ENCODE measurements at regions not wholly inside any gene's neighbourhood (a gene's known extent, or its start where the extent isn't known, plus 50 kb on each side); places are given as distances from the start of the nearest gene placed in this dataset.

GRCh38 chrX:9320940-9321339 lies 143.9 kb upstream of the TBL1X start:
- Histone ChIP-seq H3K9me3 (no peaks in the 10 kb centered on the region), H3K4me3 (no peak overlapping the region), H3K27ac (no peak overlapping the region), H3K4me1 (peaks cover 0 to 8% of the 10 kb centered on the region in 2 donors), H3K36me3 (no peaks in the 10 kb centered on the region), H3K27me3 (no peaks in the 10 kb centered on the region)
- ATAC-seq (peak; percentile 88), DNase-seq (peak in 1 of 4 donors; percentile 19)
- no peak for TF ChIP-seq CTCF (IDR thresholded peaks at IDR 0.05)
- intact Hi-C loops (cut with DNase I) = no loop called here

GRCh38 chrX:9324676-9325075 lies 140.2 kb upstream of the TBL1X start:
- H3K4me1 ChIP-seq = no peaks in the 10 kb centered on the region
- intact Hi-C loops (cut with DNase I) = no loop called here
- no peak overlapping the region for H3K4me3 ChIP-seq
- no peaks in the 10 kb centered on the region for H3K9me3 ChIP-seq
- ATAC-seq (no peak), DNase-seq (no peak)
- no peak for TF ChIP-seq CTCF (IDR thresholded peaks at IDR 0.05)
- no peaks in the 10 kb centered on the region for H3K27me3 ChIP-seq
- H3K36me3 ChIP-seq = no peaks in the 10 kb centered on the region
- no peak overlapping the region for H3K27ac ChIP-seq

- no peaks in the 10 kb centered on the region for H3K9me3 ChIP-seq
- no peak overlapping the region for H3K4me3 ChIP-seq
- ATAC-seq = no peak
- no peak overlapping the region for H3K27ac ChIP-seq
- no peaks in the 10 kb centered on the region for H3K36me3 ChIP-seq
- no peak for TF ChIP-seq CTCF (IDR thresholded peaks at IDR 0.05)
- H3K4me1 ChIP-seq = no peaks in the 10 kb centered on the region
- DNase-seq = no peak
- H3K27me3 ChIP-seq = no peaks in the 10 kb centered on the region
- intact Hi-C loops (cut with DNase I) = no loop called here
These were observed 138.5 kb upstream of the TBL1X start for GRCh38 chrX:9326369-9326768.

GRCh38 chrX:9327086-9327746 lies 137.6 kb upstream of the TBL1X start:
- H3K4me3 ChIP-seq = no peak overlapping the region
- no peaks in the 10 kb centered on the region for H3K27me3 ChIP-seq
- H3K36me3 ChIP-seq = no peaks in the 10 kb centered on the region
- DNase-seq (no peak), ATAC-seq (no peak)
- H3K27ac ChIP-seq = no peak overlapping the region
- intact Hi-C loops (cut with DNase I) = no loop called here
- no peaks in the 10 kb centered on the region for H3K9me3 ChIP-seq
- TF ChIP-seq CTCF (IDR thresholded peaks at IDR 0.05) = no peak
- H3K4me1 ChIP-seq = no peaks in the 10 kb centered on the region

- intact Hi-C loops (cut with DNase I) = no loop called here
- no peak for TF ChIP-seq CTCF (IDR thresholded peaks at IDR 0.05)
These were observed 137.1 kb upstream of the TBL1X start for GRCh38 chrX:9327747-9328145.

More at GRCh38 chrX:9327747-9328145, 137.1 kb upstream of the TBL1X start:
- Histone ChIP-seq H3K4me3 (no peak overlapping the region), H3K27ac (no peak overlapping the region), H3K36me3 (no peaks in the 10 kb centered on the region), H3K9me3 (no peaks in the 10 kb centered on the region), H3K4me1 (no peaks in the 10 kb centered on the region), H3K27me3 (no peaks in the 10 kb centered on the region)
- no peak for DNase-seq
- ATAC-seq = no peak
